Activated naive CD8-positive, alpha-beta T cell treated with anti-CD3 and anti-CD28 coated beads, Interleukin-2, amount 10 ng/mL, durations not matched to agents 7 days and 5 days (primary cell): ENCODE measurements at regions not wholly inside any gene's neighbourhood (a gene's known extent, or its start where the extent isn't known, plus 50 kb on each side); places are given as distances from the start of the nearest gene placed in this dataset.

Experiments used
- ATAC-seq: fragments of 150-1000 bp; cut with Tn5 transposase; one replicate; pipeline ENCODE4 v1.10.0; 2021; ENCODE audit warnings: low read depth, moderate library complexity
- POLR2A ChIA-PET: fragments of 350-600 bp; sonication (Branson Sonifier 250); formaldehyde crosslinking; loops from one replicate; lab custom pipeline; 2021; ENCODE audit warnings: antibody characterized with exemption; lab: Charles Lee
- DNase-seq: peaks from one replicate; pipeline ENCODE4 v3.0.0; 2021
- H3K27ac Mint-ChIP-seq: one replicate; pipeline ENCODE4 v1.8.0; 2022; ENCODE audit warnings: mild to moderate bottlenecking, mixed read lengths
- H3K27me3 Mint-ChIP-seq: one replicate; pipeline ENCODE4 v1.8.0; 2022; ENCODE audit warnings: mild to moderate bottlenecking, moderate library complexity, mixed read lengths
- H3K36me3 Mint-ChIP-seq: one replicate; pipeline ENCODE4 v1.8.0; 2021; ENCODE audit warnings: mild to moderate bottlenecking, mixed read lengths
- H3K4me1 Mint-ChIP-seq: one replicate; pipeline ENCODE4 v1.8.0; 2021; ENCODE audit warnings: mixed read lengths
- H3K4me3 Mint-ChIP-seq: one replicate; pipeline ENCODE4 v1.8.0; 2022; ENCODE audit warnings: mild to moderate bottlenecking, moderate library complexity, mixed read lengths
- H3K9me3 Mint-ChIP-seq: one replicate; pipeline ENCODE4 v1.8.0; 2021; ENCODE audit warnings: mixed read lengths

DNA sequence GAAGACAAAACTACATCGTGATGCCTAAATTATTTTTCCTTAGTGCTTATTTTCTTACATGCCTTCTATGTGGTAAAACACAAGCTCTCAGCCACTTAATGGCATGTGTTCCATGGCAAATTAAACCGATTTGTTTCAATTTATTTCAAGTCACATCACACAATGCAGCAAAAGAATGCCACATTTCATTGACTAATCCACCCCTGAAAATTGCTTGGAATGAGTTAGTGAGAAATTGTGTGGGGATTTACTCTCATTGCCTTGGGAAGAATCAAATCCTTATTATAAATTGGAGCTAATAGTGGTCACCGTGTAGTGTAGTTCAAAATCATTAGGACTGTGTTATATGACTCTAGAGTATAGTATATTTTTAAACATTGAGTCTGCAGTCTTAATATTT lies 485.5 kb upstream of the KLHL1 start:
- Mint-ChIP-seq H3K27ac (no peak overlapping the region), H3K9me3 (no peaks in the 10 kb centered on the region), H3K4me3 (no peak overlapping the region), H3K27me3 (no peaks in the 10 kb centered on the region), H3K36me3 (no peaks in the 10 kb centered on the region), H3K4me1 (no peaks in the 10 kb centered on the region)
- POLR2A ChIA-PET = no interaction called here
- no peak for DNase-seq
- ATAC-seq = no peak

DNA sequence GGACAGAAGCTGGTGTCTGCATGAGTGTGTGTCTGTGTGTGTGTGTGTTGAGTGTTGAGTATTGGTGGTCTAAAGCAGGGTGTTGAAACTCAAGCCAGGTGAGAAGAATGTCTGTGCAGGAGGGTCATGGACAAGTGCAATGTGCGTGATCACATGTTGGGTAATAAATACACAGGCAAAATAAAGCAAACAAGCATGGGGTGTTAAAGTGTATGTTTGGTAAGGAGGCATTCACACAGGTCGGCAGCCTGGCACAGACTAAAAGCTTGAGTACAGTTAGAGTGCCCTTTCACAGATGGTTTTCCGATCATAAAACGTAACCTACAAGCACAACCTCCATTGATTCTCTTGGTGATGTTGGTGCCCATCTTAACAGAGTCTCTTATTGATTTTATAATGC lies 476.9 kb upstream of the KLHL1 start:
- Mint-ChIP-seq H3K27me3 (no peaks in the 10 kb centered on the region), H3K27ac (no peak overlapping the region), H3K36me3 (no peaks in the 10 kb centered on the region), H3K9me3 (peaks cover 1% of the 10 kb centered on the region), H3K4me3 (no peak overlapping the region), H3K4me1 (no peaks in the 10 kb centered on the region)
- ATAC-seq (no peak), DNase-seq (no peak)
- POLR2A ChIA-PET = no interaction called here

DNA sequence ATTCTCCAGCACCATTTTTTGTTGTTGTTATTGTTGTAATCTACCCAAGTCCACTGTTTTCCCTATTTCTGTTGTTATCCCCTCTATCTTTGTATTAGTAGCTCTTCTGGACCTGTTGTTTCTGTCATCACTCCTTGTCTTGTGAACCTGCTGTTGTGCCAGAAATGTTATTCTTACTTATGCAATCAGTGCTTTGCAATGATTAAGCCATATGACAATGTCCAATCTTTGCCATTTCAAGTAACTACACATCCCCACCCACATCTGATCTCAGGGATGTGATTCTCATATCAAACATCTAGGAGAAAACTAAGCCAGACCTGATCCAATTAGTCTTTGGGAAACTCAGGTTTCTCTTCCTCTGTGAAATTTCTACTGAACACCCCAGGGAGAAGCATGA lies 472.6 kb upstream of the KLHL1 start:
- Mint-ChIP-seq H3K4me1 (no peaks in the 10 kb centered on the region), H3K27me3 (no peaks in the 10 kb centered on the region), H3K36me3 (no peaks in the 10 kb centered on the region), H3K9me3 (peaks cover 1% of the 10 kb centered on the region), H3K4me3 (no peak overlapping the region), H3K27ac (no peak overlapping the region)
- POLR2A ChIA-PET = no interaction called here
- DNase-seq = no peak
- ATAC-seq = no peak

DNA sequence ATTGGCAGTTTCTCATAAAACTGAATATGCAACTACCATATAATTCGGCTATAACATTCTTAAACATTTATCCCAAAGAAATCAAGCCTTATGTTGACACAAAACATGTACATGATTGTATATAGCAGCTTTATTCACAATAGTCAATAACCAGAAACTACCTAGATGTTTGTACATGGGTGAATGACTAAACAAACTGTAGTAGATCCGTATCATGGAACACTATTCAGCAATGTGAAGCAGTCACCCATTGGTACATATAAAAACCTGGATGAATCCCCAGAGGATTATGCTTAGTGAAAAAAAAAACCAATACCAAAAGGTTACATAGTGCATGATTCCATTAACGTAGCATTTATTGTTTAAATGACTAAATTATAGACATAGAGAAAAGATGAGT lies 471.7 kb upstream of the KLHL1 start:
- peaks cover under 1% of the 10 kb centered on the region for H3K9me3 Mint-ChIP-seq
- no peaks in the 10 kb centered on the region for H3K4me1 Mint-ChIP-seq
- no peaks in the 10 kb centered on the region for H3K27me3 Mint-ChIP-seq
- H3K27ac Mint-ChIP-seq = no peak overlapping the region
- POLR2A ChIA-PET = no interaction called here
- ATAC-seq (no peak), DNase-seq (no peak)
- H3K4me3 Mint-ChIP-seq = no peak overlapping the region
- H3K36me3 Mint-ChIP-seq = no peaks in the 10 kb centered on the region

DNA sequence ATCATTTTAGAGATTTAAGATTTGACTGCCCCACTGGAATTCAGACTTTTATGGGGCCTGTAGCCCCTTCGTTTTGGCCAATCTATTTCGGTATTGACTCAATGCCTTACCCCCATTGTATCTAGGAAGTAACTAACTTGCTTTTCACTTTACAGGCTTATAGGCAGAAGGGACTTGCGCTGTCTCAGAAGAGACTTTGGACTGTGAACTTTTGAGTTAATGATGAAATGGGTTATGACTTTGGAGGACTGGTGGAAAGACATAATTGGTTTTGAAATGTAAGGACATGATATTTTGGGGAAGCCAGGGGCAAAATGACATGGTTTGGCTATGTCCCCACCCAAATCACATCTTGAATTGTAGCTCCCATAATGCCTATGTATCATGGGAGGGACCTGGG lies 463.0 kb upstream of the KLHL1 start:
- Mint-ChIP-seq H3K9me3 (no peaks in the 10 kb centered on the region), H3K36me3 (no peaks in the 10 kb centered on the region), H3K27ac (no peak overlapping the region), H3K27me3 (no peaks in the 10 kb centered on the region), H3K4me1 (no peaks in the 10 kb centered on the region), H3K4me3 (no peak overlapping the region)
- DNase-seq (no peak), ATAC-seq (no peak)
- POLR2A ChIA-PET = no interaction called here

DNA sequence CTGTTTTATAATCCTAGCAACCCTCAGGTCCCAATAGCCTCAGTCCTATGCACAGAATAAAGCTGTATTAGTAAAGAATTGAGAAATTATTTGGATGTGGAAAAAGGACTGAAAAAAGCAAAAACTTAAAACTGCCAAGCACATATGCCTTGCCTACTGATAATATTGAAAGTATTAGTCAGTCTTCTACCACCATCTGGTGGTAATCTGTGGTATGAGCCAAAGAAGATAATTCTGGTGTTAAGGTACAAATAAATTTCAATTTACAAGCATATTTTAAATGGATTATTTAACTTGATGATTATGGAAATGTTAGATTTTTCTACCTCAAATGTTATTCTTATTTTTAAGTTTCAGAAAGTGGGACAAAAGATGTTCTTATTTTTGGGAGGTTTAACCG lies 460.3 kb upstream of the KLHL1 start:
- H3K4me1 Mint-ChIP-seq = no peaks in the 10 kb centered on the region
- H3K36me3 Mint-ChIP-seq = no peaks in the 10 kb centered on the region
- DNase-seq (no peak), ATAC-seq (no peak)
- no peaks in the 10 kb centered on the region for H3K27me3 Mint-ChIP-seq
- no peaks in the 10 kb centered on the region for H3K9me3 Mint-ChIP-seq
- POLR2A ChIA-PET = no interaction called here
- H3K27ac Mint-ChIP-seq = no peak overlapping the region
- no peak overlapping the region for H3K4me3 Mint-ChIP-seq

DNA sequence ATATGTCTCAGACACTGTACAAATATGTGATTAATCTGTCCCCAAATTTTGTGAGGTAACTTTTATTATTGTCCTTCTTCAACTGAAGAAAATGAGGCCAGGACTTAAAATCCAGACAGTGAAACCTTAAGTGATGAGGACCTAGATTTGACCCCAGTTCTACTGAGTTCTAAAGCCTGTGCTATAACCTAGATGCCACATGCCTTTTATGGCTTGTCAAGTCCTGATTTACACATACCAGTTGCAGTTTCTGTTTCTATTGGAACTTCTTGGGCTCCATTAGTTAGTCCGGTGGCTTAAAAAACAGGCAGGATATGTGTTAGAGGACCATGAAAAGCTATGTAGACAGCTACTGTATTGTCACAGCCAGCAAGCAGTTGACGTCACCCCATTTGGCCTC lies 436.5 kb upstream of the KLHL1 start:
- POLR2A ChIA-PET = no interaction called here
- Mint-ChIP-seq H3K27me3 (no peaks in the 10 kb centered on the region), H3K27ac (no peak overlapping the region)

DNA sequence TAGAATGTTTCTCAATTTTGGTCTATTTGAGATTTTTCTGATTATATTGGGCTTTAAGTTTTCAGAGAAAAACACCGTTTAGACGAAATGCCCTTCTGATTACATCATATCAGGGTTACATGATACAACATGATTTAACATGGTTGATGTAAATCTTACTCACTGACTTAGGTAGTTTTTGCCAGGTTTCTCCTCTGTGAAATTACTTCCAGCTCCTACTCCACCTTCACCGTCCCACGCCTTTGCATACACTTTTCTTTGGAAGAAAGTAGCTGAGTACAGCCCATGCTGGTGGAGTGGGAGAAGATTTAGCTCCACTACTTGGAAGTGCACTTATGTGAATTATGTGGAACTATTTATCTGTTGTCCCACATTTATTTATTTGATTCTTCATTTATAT lies 433.2 kb upstream of the KLHL1 start:
- Mint-ChIP-seq H3K36me3 (no peaks in the 10 kb centered on the region), H3K9me3 (no peaks in the 10 kb centered on the region), H3K27me3 (no peaks in the 10 kb centered on the region), H3K4me1 (no peaks in the 10 kb centered on the region), H3K27ac (no peak overlapping the region), H3K4me3 (no peak overlapping the region)
- DNase-seq (no peak), ATAC-seq (no peak)
- POLR2A ChIA-PET = no interaction called here

More for the DNA sequence above, 436.5 kb upstream of the KLHL1 start:
- Mint-ChIP-seq H3K36me3 (no peaks in the 10 kb centered on the region), H3K9me3 (no peaks in the 10 kb centered on the region), H3K4me1 (no peaks in the 10 kb centered on the region), H3K4me3 (no peak overlapping the region)
- no peak for ATAC-seq
- DNase-seq = no peak

DNA sequence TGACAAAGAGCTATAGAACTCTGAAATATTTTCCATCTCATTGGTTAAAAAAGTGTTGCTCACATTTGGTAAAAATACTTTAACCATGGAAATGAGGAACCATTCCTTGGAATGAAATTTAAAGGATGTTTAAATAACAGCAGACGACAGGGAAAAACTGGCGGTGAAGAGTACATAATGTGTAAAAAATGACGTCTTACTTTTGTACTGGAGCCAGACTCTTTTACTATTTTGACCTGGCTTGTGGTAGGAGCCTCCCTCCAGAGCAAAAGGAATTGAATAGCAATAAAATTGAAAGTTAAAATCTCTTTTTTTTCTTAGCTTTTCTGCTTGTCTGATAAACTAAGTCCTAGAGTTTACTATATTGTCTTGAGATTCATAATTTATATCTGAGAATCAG lies 426.2 kb upstream of the KLHL1 start:
- Mint-ChIP-seq H3K36me3 (no peaks in the 10 kb centered on the region), H3K4me3 (no peak overlapping the region), H3K27me3 (no peaks in the 10 kb centered on the region), H3K27ac (no peak overlapping the region), H3K9me3 (no peaks in the 10 kb centered on the region), H3K4me1 (no peaks in the 10 kb centered on the region)
- DNase-seq (no peak), ATAC-seq (no peak)
- POLR2A ChIA-PET = no interaction called here

DNA sequence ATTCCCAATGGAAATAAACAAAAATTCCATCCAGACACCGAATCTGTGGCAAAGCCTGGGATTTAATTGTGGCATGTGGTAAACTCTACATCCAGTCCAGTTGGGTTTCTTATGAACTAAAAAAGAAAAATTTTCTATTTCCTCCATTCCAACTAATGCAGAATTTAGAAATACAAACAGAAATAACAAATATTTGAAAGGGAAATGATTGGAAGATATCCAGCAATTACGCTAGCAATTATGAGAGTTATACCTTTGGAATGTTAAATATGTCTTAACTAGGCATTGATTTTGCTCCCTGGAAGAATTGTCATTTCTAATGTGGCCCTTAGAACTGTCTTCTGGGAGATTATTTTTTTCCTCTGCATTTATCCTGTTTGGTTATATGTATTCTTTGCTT lies 421.4 kb upstream of the KLHL1 start:
- POLR2A ChIA-PET = no interaction called here
- no peaks in the 10 kb centered on the region for H3K9me3 Mint-ChIP-seq
- DNase-seq = no peak
- H3K27ac Mint-ChIP-seq = no peak overlapping the region
- no peak for ATAC-seq
- no peaks in the 10 kb centered on the region for H3K27me3 Mint-ChIP-seq
- H3K4me1 Mint-ChIP-seq = no peaks in the 10 kb centered on the region
- no peaks in the 10 kb centered on the region for H3K36me3 Mint-ChIP-seq
- no peak overlapping the region for H3K4me3 Mint-ChIP-seq

DNA sequence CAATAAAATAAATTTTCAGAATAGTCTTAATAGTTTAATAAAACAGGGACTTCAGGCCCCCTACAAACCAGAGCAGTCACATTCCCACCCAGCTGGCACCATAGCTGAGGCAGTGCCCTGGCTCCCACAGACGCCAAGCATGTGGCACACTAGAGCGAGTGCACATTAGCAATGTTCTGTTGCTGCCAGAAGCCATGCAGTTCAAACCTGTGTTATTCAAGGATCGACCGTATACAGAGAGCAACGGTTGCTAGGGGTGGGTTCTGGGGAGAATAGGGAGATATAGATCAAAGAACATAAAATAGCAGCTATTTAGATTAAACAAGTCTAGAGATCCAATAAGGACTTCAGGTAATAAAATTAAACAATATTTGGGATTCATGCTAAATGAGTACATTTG lies 419.3 kb upstream of the KLHL1 start:
- DNase-seq (no peak), ATAC-seq (no peak)
- H3K9me3 Mint-ChIP-seq = no peaks in the 10 kb centered on the region
- no peaks in the 10 kb centered on the region for H3K27me3 Mint-ChIP-seq
- POLR2A ChIA-PET = no interaction called here
- no peak overlapping the region for H3K27ac Mint-ChIP-seq
- no peak overlapping the region for H3K4me3 Mint-ChIP-seq
- H3K36me3 Mint-ChIP-seq = no peaks in the 10 kb centered on the region
- H3K4me1 Mint-ChIP-seq = no peaks in the 10 kb centered on the region

DNA sequence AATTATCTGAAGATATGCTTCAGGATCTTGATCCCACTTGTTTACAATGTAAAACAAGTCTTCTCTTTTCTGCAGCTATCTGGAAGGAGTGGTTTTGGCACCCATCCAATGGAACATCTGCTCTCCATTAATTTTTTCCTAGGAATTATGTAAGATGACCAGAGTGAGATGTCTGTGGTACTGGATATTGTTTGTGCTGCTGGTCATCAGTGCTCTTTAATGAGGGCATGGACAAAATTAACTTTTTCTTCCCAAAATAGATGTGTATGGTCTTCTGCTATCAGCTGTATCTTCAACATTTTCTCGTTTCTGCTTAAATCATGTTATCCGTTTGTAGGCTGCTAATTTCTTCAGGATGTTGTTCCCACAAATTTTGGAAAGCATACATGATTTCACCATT lies 415.4 kb upstream of the KLHL1 start:
- Mint-ChIP-seq H3K9me3 (no peaks in the 10 kb centered on the region), H3K36me3 (no peaks in the 10 kb centered on the region), H3K27me3 (no peaks in the 10 kb centered on the region), H3K27ac (no peak overlapping the region), H3K4me1 (no peaks in the 10 kb centered on the region), H3K4me3 (no peak overlapping the region)
- POLR2A ChIA-PET = no interaction called here
- no peak for ATAC-seq
- DNase-seq = no peak

DNA sequence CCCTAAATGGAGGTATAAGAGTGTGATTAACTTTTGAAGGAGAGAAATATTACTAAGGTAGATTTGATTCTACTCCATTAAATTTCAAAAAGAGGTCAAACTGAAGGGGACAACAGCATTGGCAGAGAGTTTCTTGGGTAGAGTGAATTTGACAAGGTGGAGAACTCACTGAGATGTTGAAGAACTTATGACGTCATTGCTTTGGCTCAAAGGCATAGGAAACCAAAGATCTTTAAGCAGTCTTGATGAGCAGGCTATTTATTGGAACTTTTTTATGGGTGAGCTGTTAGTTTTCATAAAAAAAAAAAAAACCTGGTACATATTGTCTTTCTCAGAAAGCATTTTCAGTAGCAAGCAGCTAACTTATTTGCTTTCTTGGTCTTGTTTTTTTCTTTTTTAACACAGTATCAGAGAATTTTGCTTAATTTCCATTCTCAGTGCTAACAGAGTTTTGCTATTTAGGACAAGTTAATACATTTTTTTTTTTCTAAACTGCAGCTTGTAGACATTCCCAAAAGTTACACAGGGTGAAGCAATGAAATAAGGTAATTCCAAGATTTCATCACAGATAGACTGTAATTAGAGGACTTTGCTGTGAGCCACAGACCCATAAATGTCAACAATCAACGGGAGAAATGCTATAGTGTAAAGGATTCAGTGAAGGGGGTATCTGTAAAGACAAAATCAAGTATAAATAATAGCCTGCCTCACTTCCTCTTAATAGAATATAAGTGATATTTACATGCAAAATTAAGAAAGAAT lies 412.2 kb upstream of the KLHL1 start:
- no peak overlapping the region for H3K4me3 Mint-ChIP-seq
- DNase-seq (no peak), ATAC-seq (no peak)
- H3K9me3 Mint-ChIP-seq = peaks cover 1% of the 10 kb centered on the region
- H3K36me3 Mint-ChIP-seq = no peaks in the 10 kb centered on the region
- no peaks in the 10 kb centered on the region for H3K27me3 Mint-ChIP-seq
- H3K4me1 Mint-ChIP-seq = no peaks in the 10 kb centered on the region
- no peak overlapping the region for H3K27ac Mint-ChIP-seq
- POLR2A ChIA-PET = no interaction called here

DNA sequence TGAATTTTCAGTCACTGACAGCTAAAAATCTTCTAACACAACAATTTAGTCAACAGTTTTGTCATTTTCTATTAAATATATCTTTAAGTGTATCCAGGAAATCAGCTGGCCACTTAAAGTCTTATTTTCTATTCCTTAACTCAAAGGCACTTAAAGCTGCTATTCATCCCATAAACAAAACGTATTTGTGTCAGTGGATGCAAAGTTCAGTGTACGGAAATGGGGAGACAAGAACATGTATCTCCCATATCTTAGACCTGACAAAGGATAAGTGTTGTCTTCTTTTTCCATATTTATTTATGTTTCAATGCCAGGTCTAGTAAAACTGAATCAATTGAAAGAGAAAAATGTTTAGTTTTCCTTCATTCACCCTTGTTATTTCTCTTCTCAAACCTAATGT lies 409.8 kb upstream of the KLHL1 start:
- H3K36me3 Mint-ChIP-seq = no peaks in the 10 kb centered on the region

DNA sequence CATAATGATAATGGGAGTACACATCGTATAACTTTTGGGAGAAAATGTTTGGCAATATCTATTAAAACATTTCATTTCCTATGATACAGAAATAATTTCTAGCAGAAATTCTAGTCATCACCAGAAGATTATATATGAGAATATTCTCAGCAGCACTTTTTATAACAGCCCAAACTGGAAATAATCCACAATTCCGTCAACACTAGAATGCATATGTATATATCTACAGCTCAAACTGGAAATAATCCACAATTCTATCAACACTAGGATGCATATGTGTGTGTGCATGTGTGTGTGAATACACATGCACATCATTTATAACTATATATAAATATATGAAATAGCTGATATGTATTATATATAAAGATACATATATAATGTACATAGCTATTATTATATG lies 408.0 kb upstream of the KLHL1 start:
- Mint-ChIP-seq H3K27me3 (no peaks in the 10 kb centered on the region), H3K4me1 (no peaks in the 10 kb centered on the region), H3K36me3 (no peaks in the 10 kb centered on the region), H3K27ac (no peak overlapping the region), H3K4me3 (no peak overlapping the region), H3K9me3 (peaks cover 1% of the 10 kb centered on the region)
- POLR2A ChIA-PET = no interaction called here
- DNase-seq (no peak), ATAC-seq (no peak)

More for the DNA sequence above, 409.8 kb upstream of the KLHL1 start:
- no peak for DNase-seq
- no peak for ATAC-seq
- no peak overlapping the region for H3K4me3 Mint-ChIP-seq
- POLR2A ChIA-PET = no interaction called here
- no peak overlapping the region for H3K27ac Mint-ChIP-seq
- H3K9me3 Mint-ChIP-seq = peaks cover 1% of the 10 kb centered on the region
- H3K4me1 Mint-ChIP-seq = no peaks in the 10 kb centered on the region
- no peaks in the 10 kb centered on the region for H3K27me3 Mint-ChIP-seq
